ENCODE measurements at regions not wholly inside any gene's neighbourhood (a gene's known extent, or its start where the extent isn't known, plus 50 kb on each side); places are given as distances from the start of the nearest gene placed in this dataset.
A peak's percentile ranks its signal among the peaks of the same experiment; 100 is the strongest.

DNA sequence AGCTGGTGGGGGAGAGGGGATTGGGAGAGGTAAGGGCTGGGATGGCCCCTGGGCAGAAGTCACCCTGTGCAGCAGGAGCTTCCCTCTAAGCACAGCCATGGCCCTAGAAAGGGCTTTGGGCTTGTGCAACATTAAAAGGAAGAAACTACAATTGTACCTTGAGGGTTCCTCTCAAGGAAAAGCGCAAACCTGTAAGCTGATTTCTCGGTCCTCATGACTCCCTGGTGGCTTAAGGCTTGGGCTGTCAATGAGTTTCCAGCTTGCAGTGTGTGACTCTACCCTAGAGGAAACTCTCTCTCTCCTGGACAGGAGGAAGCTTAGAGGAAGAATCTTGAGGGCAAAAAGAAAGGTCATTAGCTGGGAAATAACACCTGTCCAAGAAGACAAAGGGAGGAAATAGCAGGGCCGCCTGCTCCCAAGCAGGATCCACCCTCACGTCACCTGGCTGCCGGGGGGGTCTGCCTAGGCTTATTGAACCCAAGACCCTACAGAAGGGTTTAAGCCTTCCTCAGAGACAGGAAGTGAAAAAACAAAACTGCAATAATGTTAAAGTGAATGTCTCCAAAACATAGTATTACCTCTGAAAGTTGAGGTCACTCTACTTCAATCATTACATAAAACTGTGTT, 112.5 kb downstream of the WDR11 start:
- TF ChIP-seq POLR2A (IDR thresholded peaks at IDR 0.05): no peak
- no peak for TF ChIP-seq CTCF (IDR thresholded peaks at IDR 0.05)
- peak in 1 of 7 donors; percentile 18 for DNase-seq
- H3K4me3 ChIP-seq: no peak overlapping the region
- no peaks in the 10 kb centered on the region for H3K9me3 ChIP-seq (replicated peaks in 1 of 3)
- WGBS, 4 donors: 76 to 96% (median 83%) methylated on average over 5 of the region's 5 CpGs
- no peaks in the 10 kb centered on the region for H3K36me3 ChIP-seq (replicated peaks in 1 of 2)
- H3K4me1 ChIP-seq (replicated peaks in 1 of 2): peaks cover 11 to 12% of the 10 kb centered on the region in 2 donors
- H3K27me3 ChIP-seq: no peaks in the 10 kb centered on the region
- intact Hi-C loops (cut with DNase I): no loop called here
- no peak overlapping the region for H3K27ac ChIP-seq

GRCh38 chr10:120966657-120967045, 115.5 kb downstream of the WDR11 start:
- Histone ChIP-seq H3K4me1 (replicated peaks in 1 of 2) (peaks cover 7 to 18% of the 10 kb centered on the region in 2 donors), H3K36me3 (replicated peaks in 1 of 2) (no peaks in the 10 kb centered on the region), H3K27ac (no peak overlapping the region), H3K27me3 (no peaks in the 10 kb centered on the region), H3K9me3 (replicated peaks in 1 of 3) (no peaks in the 10 kb centered on the region), H3K4me3 (no peak overlapping the region)
- DNase-seq: peak in 1 of 7 donors; percentile 14
- TF ChIP-seq POLR2A (IDR thresholded peaks at IDR 0.05): no peak
- no peak for TF ChIP-seq CTCF (IDR thresholded peaks at IDR 0.05)
- 89 to 95% (median 92%) methylated on average over 5 to 6 of the region's 6 CpGs for WGBS, 4 donors
- intact Hi-C loops (cut with DNase I): no loop called here

DNA sequence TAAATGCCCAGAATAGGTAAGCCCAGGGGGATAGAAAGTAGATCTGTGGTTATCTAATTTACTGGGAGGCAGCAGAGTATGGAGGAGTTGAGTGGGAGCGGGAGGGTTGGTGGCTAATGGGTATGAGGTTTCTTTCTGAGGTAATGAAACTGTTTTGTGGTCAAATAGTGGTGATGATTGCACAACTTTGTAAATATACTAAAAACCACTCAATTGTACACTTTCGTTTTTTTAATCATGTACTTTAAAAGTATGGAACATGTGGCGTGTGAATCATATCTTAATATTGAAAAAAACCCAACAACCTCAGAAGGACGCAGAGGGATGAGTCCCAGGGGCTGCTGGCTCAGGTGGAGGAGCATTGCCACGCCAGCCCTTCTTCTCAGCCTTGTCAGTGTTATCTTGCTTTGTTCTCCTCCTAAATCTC, 118.1 kb downstream of the WDR11 start:
- H3K27ac ChIP-seq: no peak overlapping the region
- TF ChIP-seq POLR2A (IDR thresholded peaks at IDR 0.05) (no peak), CTCF (IDR thresholded peaks at IDR 0.05) (no peak)
- no peak for DNase-seq
- H3K4me3 ChIP-seq: no peak overlapping the region
- 72 to 79% (median 75%) methylated on average over 5 of the region's 5 CpGs for WGBS, 4 donors
- H3K4me1 ChIP-seq (replicated peaks in 1 of 2): peaks cover 0 to 7% of the 10 kb centered on the region in 2 donors
- H3K27me3 ChIP-seq: no peaks in the 10 kb centered on the region
- no peaks in the 10 kb centered on the region for H3K9me3 ChIP-seq (replicated peaks in 1 of 3)
- intact Hi-C loops (cut with DNase I): no loop called here
- H3K36me3 ChIP-seq (replicated peaks in 1 of 2): no peaks in the 10 kb centered on the region

DNA sequence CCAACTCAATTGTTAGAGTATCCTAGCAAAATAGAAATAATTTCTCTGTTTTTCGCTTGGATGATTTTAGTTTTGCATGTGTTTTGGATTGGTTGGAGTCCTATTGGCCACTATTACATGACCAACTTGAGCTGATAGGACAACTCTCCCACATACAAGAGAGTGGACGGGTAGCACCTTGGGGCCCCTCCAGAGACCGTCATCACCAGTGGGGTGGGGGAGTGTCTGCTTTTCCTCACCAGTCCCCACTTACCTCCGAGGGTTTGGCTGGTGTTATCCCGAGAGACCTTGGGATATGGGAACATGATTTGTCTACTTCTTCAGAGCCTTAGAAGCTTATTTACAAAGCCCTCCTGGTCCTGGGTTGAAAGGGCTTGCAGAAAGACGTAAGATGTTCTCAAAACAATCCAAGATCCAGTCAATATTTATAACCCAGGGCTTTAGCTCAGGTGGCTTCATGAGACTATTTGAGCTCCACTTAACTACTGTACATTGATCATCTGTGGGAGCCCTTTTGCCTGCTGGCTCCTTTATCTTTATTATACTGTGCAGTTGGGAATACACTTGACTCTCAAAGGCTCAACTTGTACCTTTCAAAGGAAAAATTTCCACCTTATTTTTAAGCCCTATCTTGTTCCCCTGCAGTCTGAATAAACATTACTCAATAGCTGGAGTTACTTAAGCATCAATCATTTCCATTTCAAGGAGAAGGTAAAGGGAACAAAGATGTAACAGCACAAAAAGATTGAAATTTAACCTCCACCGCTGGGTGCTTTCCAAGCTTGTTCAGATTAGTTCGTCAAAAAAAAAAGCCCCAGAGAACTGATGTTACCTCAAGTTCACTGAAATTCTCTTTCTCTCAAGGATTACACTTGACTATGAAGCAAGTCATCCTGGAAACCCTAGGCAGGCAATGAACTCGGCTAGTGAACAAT, 119.7 kb downstream of the WDR11 start:
- Histone ChIP-seq H3K4me1 (replicated peaks in 1 of 2) (peaks cover 1 to 9% of the 10 kb centered on the region in 2 donors), H3K27me3 (no peaks in the 10 kb centered on the region), H3K27ac (peak overlapping the region in 3 of 5 donors; percentile 47 to 71 (median 67)), H3K4me3 (no peak overlapping the region), H3K9me3 (replicated peaks in 1 of 3) (no peaks in the 10 kb centered on the region), H3K36me3 (replicated peaks in 1 of 2) (no peaks in the 10 kb centered on the region)
- no peak for TF ChIP-seq POLR2A (IDR thresholded peaks at IDR 0.05)
- no peak for TF ChIP-seq CTCF (IDR thresholded peaks at IDR 0.05)
- peak in 3 of 7 donors; percentile 40 to 60 (median 59) for DNase-seq
- WGBS, 4 donors: 55 to 61% (median 58%) methylated on average over 9 of the region's 9 CpGs
- intact Hi-C loops (cut with DNase I): no loop called here
